ENCODE measurements at regions not wholly inside any gene's neighbourhood (a gene's known extent, or its start where the extent isn't known, plus 50 kb on each side); places are given as distances from the start of the nearest gene placed in this dataset.

GRCh38 chr14:42855085-42855484 is 1248.4 kb downstream of the LRFN5 start:
- Histone ChIP-seq H3K36me3 (ENCODE audit: control insufficient read depth, insufficient read depth, low read length) (no peaks in the 10 kb centered on the region), H3K27ac (ENCODE audit: low read depth, low read length) (no peak overlapping the region), H3K4me3 (ENCODE audit: low read depth, low read length) (no peak overlapping the region), H3K27me3 (ENCODE audit: control insufficient read depth, insufficient read depth, low read length) (no peaks in the 10 kb centered on the region), H3K9ac (ENCODE audit: low read depth, low read length) (no peak overlapping the region), H3K9me3 (ENCODE audit: control insufficient read depth, insufficient read depth, low read length) (no peaks in the 10 kb centered on the region), H3K4me1 (ENCODE audit: control insufficient read depth, insufficient read depth, low read length) (peaks cover 3% of the 10 kb centered on the region; the same call in 1 of the 2 replicates)

DNA sequence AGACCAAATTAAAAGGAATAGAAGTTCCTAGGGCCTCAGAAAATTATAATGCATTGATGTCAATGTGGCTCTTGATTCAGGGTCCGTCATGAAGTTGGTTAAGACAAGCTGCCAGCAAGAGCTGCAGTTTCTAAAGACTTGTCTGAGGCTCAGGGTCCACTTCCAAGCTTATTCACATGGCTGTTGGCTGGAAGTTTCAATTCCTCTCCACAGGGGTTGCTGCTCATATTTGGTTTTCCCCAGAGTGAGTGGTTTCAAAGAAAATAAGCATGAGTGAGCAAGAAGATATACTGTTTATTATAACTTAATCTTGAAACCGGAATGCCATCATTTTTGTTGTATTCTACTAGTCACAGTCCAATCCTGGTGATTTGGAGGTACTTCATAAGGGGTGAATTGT is 1247.4 kb downstream of the LRFN5 start:
- Histone ChIP-seq H3K27ac (ENCODE audit: low read depth, low read length) (no peak overlapping the region), H3K27me3 (ENCODE audit: control insufficient read depth, insufficient read depth, low read length) (no peaks in the 10 kb centered on the region), H3K4me1 (ENCODE audit: control insufficient read depth, insufficient read depth, low read length) (peaks cover 3% of the 10 kb centered on the region; the same call in 1 of the 2 replicates), H3K4me3 (ENCODE audit: low read depth, low read length) (no peak overlapping the region), H3K9me3 (ENCODE audit: control insufficient read depth, insufficient read depth, low read length) (no peaks in the 10 kb centered on the region), H3K36me3 (ENCODE audit: control insufficient read depth, insufficient read depth, low read length) (no peaks in the 10 kb centered on the region), H3K9ac (ENCODE audit: low read depth, low read length) (no peak overlapping the region)

DNA sequence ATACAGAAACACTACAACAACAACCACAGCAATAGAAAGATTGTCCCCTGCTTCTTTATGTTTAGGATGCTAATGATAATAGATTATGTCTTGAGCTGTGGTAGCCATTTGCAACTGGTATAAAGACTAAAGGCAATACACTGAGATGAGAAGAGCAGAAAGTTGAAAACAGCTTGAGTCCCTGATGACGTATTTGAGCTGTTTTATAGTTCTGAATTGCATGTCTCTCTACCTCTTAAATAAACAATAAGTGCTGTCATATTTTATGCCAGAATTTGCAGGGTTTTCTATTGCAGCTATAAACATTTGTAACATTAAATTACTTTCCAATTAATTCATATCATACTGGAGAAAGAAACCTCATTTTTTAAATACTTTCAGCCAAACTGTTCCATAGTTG is 1242.0 kb downstream of the LRFN5 start:
- no peaks in the 10 kb centered on the region for H3K36me3 ChIP-seq (ENCODE audit: control insufficient read depth, insufficient read depth, low read length)
- H3K4me3 ChIP-seq (ENCODE audit: low read depth, low read length), result no peak overlapping the region
- no peaks in the 10 kb centered on the region for H3K4me1 ChIP-seq (ENCODE audit: control insufficient read depth, insufficient read depth, low read length)
- peaks cover 3% of the 10 kb centered on the region; the same call in 1 of the 2 replicates for H3K9me3 ChIP-seq (ENCODE audit: control insufficient read depth, insufficient read depth, low read length)
- no peak overlapping the region for H3K27ac ChIP-seq (ENCODE audit: low read depth, low read length)
- no peaks in the 10 kb centered on the region for H3K27me3 ChIP-seq (ENCODE audit: control insufficient read depth, insufficient read depth, low read length)
- no peak overlapping the region for H3K9ac ChIP-seq (ENCODE audit: low read depth, low read length)

- Histone ChIP-seq H3K4me3 (ENCODE audit: low read depth, low read length) (no peak overlapping the region), H3K9me3 (ENCODE audit: control insufficient read depth, insufficient read depth, low read length) (no peaks in the 10 kb centered on the region), H3K27me3 (ENCODE audit: control insufficient read depth, insufficient read depth, low read length) (no peaks in the 10 kb centered on the region), H3K36me3 (ENCODE audit: control insufficient read depth, insufficient read depth, low read length) (no peaks in the 10 kb centered on the region), H3K9ac (ENCODE audit: low read depth, low read length) (no peak overlapping the region), H3K4me1 (ENCODE audit: control insufficient read depth, insufficient read depth, low read length) (no peaks in the 10 kb centered on the region), H3K27ac (ENCODE audit: low read depth, low read length) (no peak overlapping the region)
Observed at GRCh38 chr14:42814817-42815216, 1208.1 kb downstream of the LRFN5 start.

DNA sequence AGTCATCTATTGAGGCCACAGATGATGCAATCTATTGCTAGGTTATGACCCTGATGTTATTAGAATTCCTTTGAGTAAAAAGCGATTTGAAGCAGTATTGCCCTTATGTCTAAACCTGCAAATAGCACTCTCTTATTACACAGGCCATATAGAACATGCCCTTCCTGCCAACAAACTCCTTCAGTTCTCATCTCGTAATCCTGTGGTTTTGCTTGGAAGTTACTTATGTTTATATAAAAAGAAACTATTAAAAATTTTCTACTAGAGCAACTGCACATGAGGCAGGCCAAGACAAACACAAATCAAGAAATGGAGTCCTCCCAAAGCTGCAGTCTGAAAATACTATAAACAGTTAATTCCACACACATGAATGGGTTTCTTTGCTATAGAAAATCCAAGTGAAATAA is 1200.2 kb downstream of the LRFN5 start:
- Histone ChIP-seq H3K4me1 (ENCODE audit: control insufficient read depth, insufficient read depth, low read length) (peaks cover 6% of the 10 kb centered on the region; the same call in 1 of the 2 replicates), H3K27me3 (ENCODE audit: control insufficient read depth, insufficient read depth, low read length) (no peaks in the 10 kb centered on the region), H3K9ac (ENCODE audit: low read depth, low read length) (no peak overlapping the region), H3K9me3 (ENCODE audit: control insufficient read depth, insufficient read depth, low read length) (no peaks in the 10 kb centered on the region), H3K36me3 (ENCODE audit: control insufficient read depth, insufficient read depth, low read length) (no peaks in the 10 kb centered on the region), H3K4me3 (ENCODE audit: low read depth, low read length) (no peak overlapping the region), H3K27ac (ENCODE audit: low read depth, low read length) (no peak overlapping the region)

- Histone ChIP-seq H3K4me3 (ENCODE audit: low read depth, low read length) (no peak overlapping the region), H3K27me3 (ENCODE audit: control insufficient read depth, insufficient read depth, low read length) (no peaks in the 10 kb centered on the region), H3K9me3 (ENCODE audit: control insufficient read depth, insufficient read depth, low read length) (no peaks in the 10 kb centered on the region), H3K27ac (ENCODE audit: low read depth, low read length) (no peak overlapping the region), H3K36me3 (ENCODE audit: control insufficient read depth, insufficient read depth, low read length) (no peaks in the 10 kb centered on the region), H3K9ac (ENCODE audit: low read depth, low read length) (no peak overlapping the region), H3K4me1 (ENCODE audit: control insufficient read depth, insufficient read depth, low read length) (peaks cover 6% of the 10 kb centered on the region; the same call in 1 of the 2 replicates)
Observed at GRCh38 chr14:42804141-42804540, 1197.5 kb downstream of the LRFN5 start.

- Histone ChIP-seq H3K27ac (ENCODE audit: low read depth, low read length) (no peak overlapping the region), H3K36me3 (ENCODE audit: control insufficient read depth, insufficient read depth, low read length) (no peaks in the 10 kb centered on the region), H3K4me3 (ENCODE audit: low read depth, low read length) (no peak overlapping the region), H3K9me3 (ENCODE audit: control insufficient read depth, insufficient read depth, low read length) (no peaks in the 10 kb centered on the region), H3K27me3 (ENCODE audit: control insufficient read depth, insufficient read depth, low read length) (no peaks in the 10 kb centered on the region), H3K4me1 (ENCODE audit: control insufficient read depth, insufficient read depth, low read length) (peaks cover 6% of the 10 kb centered on the region; the same call in 1 of the 2 replicates), H3K9ac (ENCODE audit: low read depth, low read length) (no peak overlapping the region)
Observed at GRCh38 chr14:42802346-42802745, 1195.7 kb downstream of the LRFN5 start.

DNA sequence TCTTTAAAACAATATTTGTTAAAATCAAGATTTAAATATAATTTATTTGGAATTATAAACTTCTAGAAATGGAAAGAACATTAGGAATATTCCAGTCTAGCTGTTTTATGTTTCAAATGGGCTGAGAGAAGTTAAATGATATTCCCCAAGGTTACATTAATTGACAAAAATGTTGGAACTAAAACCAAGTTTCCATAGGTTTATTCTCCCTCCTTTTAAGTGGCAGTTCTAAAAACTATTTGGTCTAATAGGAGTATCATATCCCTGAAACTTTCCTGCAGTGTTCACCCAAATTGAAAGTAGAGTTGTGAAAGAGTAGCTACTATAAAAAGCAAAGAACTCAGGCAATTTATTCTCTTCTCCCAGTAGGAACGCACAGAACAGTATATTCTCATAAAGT is 1185.5 kb downstream of the LRFN5 start:
- no peaks in the 10 kb centered on the region for H3K36me3 ChIP-seq (ENCODE audit: control insufficient read depth, insufficient read depth, low read length)
- H3K4me3 ChIP-seq (ENCODE audit: low read depth, low read length), result no peak overlapping the region
- H3K27me3 ChIP-seq (ENCODE audit: control insufficient read depth, insufficient read depth, low read length), result no peaks in the 10 kb centered on the region
- H3K27ac ChIP-seq (ENCODE audit: low read depth, low read length), result no peak overlapping the region
- 0 out of 2 replicates have a peak, but pooled peaks cover 3% of the 10 kb centered on the region for H3K9me3 ChIP-seq (ENCODE audit: control insufficient read depth, insufficient read depth, low read length)
- no peaks in the 10 kb centered on the region for H3K4me1 ChIP-seq (ENCODE audit: control insufficient read depth, insufficient read depth, low read length)
- H3K9ac ChIP-seq (ENCODE audit: low read depth, low read length), result no peak overlapping the region

GRCh38 chr14:42782754-42783153 is 1176.1 kb downstream of the LRFN5 start:
- no peaks in the 10 kb centered on the region for H3K4me1 ChIP-seq (ENCODE audit: control insufficient read depth, insufficient read depth, low read length)
- H3K27ac ChIP-seq (ENCODE audit: low read depth, low read length), result no peak overlapping the region
- H3K36me3 ChIP-seq (ENCODE audit: control insufficient read depth, insufficient read depth, low read length), result no peaks in the 10 kb centered on the region
- H3K9me3 ChIP-seq (ENCODE audit: control insufficient read depth, insufficient read depth, low read length), result peaks cover 19% of the 10 kb centered on the region
- H3K9ac ChIP-seq (ENCODE audit: low read depth, low read length), result no peak overlapping the region
- no peak overlapping the region for H3K4me3 ChIP-seq (ENCODE audit: low read depth, low read length)
- no peaks in the 10 kb centered on the region for H3K27me3 ChIP-seq (ENCODE audit: control insufficient read depth, insufficient read depth, low read length)

DNA sequence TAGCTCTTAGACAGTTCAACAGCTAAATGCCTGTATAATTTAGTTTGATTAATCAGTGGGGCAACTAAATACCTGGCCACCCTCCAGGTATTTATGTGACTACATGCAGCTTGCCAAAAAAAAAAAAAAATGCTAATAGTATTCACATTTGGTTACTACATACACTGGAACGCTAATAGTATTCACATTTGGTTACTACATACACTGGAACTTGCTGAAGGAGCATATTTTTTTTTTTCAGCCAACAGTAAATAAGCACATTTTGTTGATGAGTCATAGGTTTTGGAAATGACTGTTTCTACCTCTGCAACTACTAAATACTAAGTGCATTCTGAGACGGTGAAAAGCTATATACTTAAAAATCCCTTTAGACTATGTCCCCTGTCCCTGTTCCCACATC is 1172.3 kb downstream of the LRFN5 start:
- Histone ChIP-seq H3K9ac (ENCODE audit: low read depth, low read length) (no peak overlapping the region), H3K27me3 (ENCODE audit: control insufficient read depth, insufficient read depth, low read length) (no peaks in the 10 kb centered on the region), H3K27ac (ENCODE audit: low read depth, low read length) (no peak overlapping the region), H3K36me3 (ENCODE audit: control insufficient read depth, insufficient read depth, low read length) (no peaks in the 10 kb centered on the region), H3K9me3 (ENCODE audit: control insufficient read depth, insufficient read depth, low read length) (no peaks in the 10 kb centered on the region), H3K4me1 (ENCODE audit: control insufficient read depth, insufficient read depth, low read length) (no peaks in the 10 kb centered on the region), H3K4me3 (ENCODE audit: low read depth, low read length) (no peak overlapping the region)

DNA sequence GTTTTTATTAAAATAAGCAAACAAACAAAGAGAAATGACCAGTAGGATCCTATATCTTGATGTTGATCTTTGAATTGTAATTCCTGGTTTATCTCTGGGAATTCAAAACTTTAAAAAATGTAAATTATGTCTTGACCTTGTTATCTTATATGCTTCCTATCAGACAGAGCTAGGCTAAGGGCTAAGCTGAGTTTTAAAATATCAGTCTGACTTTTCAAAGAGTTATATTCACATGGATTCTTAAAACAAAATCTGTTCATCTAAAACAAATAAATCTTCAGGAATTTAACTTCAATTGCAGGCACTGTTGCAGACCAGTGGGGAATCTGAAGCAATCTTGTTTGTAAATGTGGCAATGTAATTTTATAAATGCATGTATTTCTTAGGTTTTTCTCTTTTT is 1144.1 kb downstream of the LRFN5 start:
- Histone ChIP-seq H3K9me3 (ENCODE audit: control insufficient read depth, insufficient read depth, low read length) (no peaks in the 10 kb centered on the region), H3K4me3 (ENCODE audit: low read depth, low read length) (no peak overlapping the region), H3K4me1 (ENCODE audit: control insufficient read depth, insufficient read depth, low read length) (no peaks in the 10 kb centered on the region), H3K36me3 (ENCODE audit: control insufficient read depth, insufficient read depth, low read length) (no peaks in the 10 kb centered on the region), H3K27me3 (ENCODE audit: control insufficient read depth, insufficient read depth, low read length) (no peaks in the 10 kb centered on the region), H3K9ac (ENCODE audit: low read depth, low read length) (no peak overlapping the region), H3K27ac (ENCODE audit: low read depth, low read length) (no peak overlapping the region)

- no peaks in the 10 kb centered on the region for H3K9me3 ChIP-seq (ENCODE audit: control insufficient read depth, insufficient read depth, low read length)
- no peaks in the 10 kb centered on the region for H3K27me3 ChIP-seq (ENCODE audit: control insufficient read depth, insufficient read depth, low read length)
- H3K36me3 ChIP-seq (ENCODE audit: control insufficient read depth, insufficient read depth, low read length), result no peaks in the 10 kb centered on the region
- no peak overlapping the region for H3K4me3 ChIP-seq (ENCODE audit: low read depth, low read length)
- no peak overlapping the region for H3K9ac ChIP-seq (ENCODE audit: low read depth, low read length)
- no peak overlapping the region for H3K27ac ChIP-seq (ENCODE audit: low read depth, low read length)
- H3K4me1 ChIP-seq (ENCODE audit: control insufficient read depth, insufficient read depth, low read length), result no peaks in the 10 kb centered on the region
Observed at GRCh38 chr14:42742084-42742483, 1135.4 kb downstream of the LRFN5 start.

All from HUES48 (cell line).